B cell (primary cell): ENCODE measurements at regions not wholly inside any gene's neighbourhood (a gene's known extent, or its start where the extent isn't known, plus 50 kb on each side); places are given as distances from the start of the nearest gene placed in this dataset.

ENCODE experiments used
- ATAC-seq: fragments of 200-7000 bp; cut with Tn5 transposase; one replicate; pipeline ENCODE4 v1.10.0; 2021; ENCODE audit warnings: low read depth, mild to moderate bottlenecking, moderate number of reproducible peaks, moderate library complexity
- CTCF ChIA-PET: fragments of 350-600 bp; sonication (Branson Sonifier 250); formaldehyde crosslinking; loops from one replicate; lab custom pipeline; 2021; ENCODE audit warnings: antibody characterized with exemption, inconsistent platforms; lab: Charles Lee
- POLR2A ChIA-PET: fragments of 350-600 bp; sonication (Branson Sonifier 250); formaldehyde crosslinking; loops from one replicate; lab custom pipeline; 2021; ENCODE audit warnings: antibody characterized with exemption; lab: Charles Lee
- DNase-seq: peaks from one replicate; pipeline ENCODE4 v3.0.0; 2013
- H2AFZ ChIP-seq: 2 replicates; pipeline ENCODE4 v1.6.1; 2012; ENCODE audit warnings: mild to moderate bottlenecking, low read depth, low read length; ENCODE audit not compliant: insufficient read depth, poor library complexity, severe bottlenecking
- H3K27ac ChIP-seq, 2 donors: 1 replicate in 1 of 2; 2 replicates in 1 of 2; pipeline ENCODE4 v1.5.1; 2012 to 2013; ENCODE audit warnings: low read length in 2 of 2, mild to moderate bottlenecking in 2 of 2, moderate library complexity in 1 of 2
- H3K27me3 ChIP-seq, 4 experiments: fragments of 200-600 bp in 1 of 4; sonication (generic) in 1 of 4; replicated peaks in 1 of 4; 1 replicate in 2 of 4; 2 replicates in 2 of 4; pipeline versions ENCODE4 v1.6.1 to v1.7.0; 2013 to 2016; ENCODE audit warnings: low read length in 3 of 4, mild to moderate bottlenecking in 2 of 4, mixed read lengths in 1 of 4, moderate library complexity in 1 of 4; ENCODE audit not compliant: insufficient read depth in 4 of 4, control insufficient read depth in 3 of 4; ENCODE audit errors: control extremely low read depth in 1 of 4
- H3K36me3 ChIP-seq, 2 experiments: replicated peaks in 1 of 2; 1 replicate in 1 of 2; 2 replicates in 1 of 2; pipeline versions ENCODE4 v1.6.1 to v1.7.1; 2013; ENCODE audit warnings: low read length in 1 of 2; ENCODE audit not compliant: insufficient read depth in 2 of 2, control insufficient read depth in 1 of 2; ENCODE audit errors: control extremely low read depth in 1 of 2, extremely low read depth in 1 of 2
- H3K4me1 ChIP-seq, 2 donors: fragments of 200-600 bp in 1 of 2; sonication (generic) in 1 of 2; 1 replicate in 1 of 2; 2 replicates in 1 of 2; pipeline versions ENCODE4 v1.5.1 to v1.6.1; 2013 to 2017; ENCODE audit warnings: low read length in 2 of 2; ENCODE audit not compliant: control insufficient read depth in 2 of 2, insufficient read depth in 2 of 2
- H3K4me2 ChIP-seq: replicated peaks from 2 replicates; pipeline ENCODE3; 2012; ENCODE audit warnings: mild to moderate bottlenecking, low read depth, low read length; ENCODE audit not compliant: poor library complexity, severe bottlenecking
- H3K4me3 ChIP-seq, 5 experiments: fragments of 200-600 bp in 1 of 5; sonication (generic) in 1 of 5; 1 replicate in 3 of 5; 2 replicates in 2 of 5; pipeline versions ENCODE4 v1.5.1 to v1.7.0; 2011 to 2016; ENCODE audit warnings: low read length in 4 of 5, mild to moderate bottlenecking in 4 of 5, low read depth in 2 of 5, control low read depth in 1 of 5, moderate library complexity in 1 of 5; ENCODE audit not compliant: insufficient read depth in 1 of 5; ENCODE audit errors: control extremely low read depth in 1 of 5, extremely low read depth in 1 of 5
- H3K79me2 ChIP-seq: fragments of 200-600 bp; sonication (generic); one replicate; pipeline ENCODE4 v1.6.0; 2016; ENCODE audit warnings: low read length; ENCODE audit not compliant: control insufficient read depth, insufficient read depth
- H3K9ac ChIP-seq: fragments of 200-600 bp; sonication (generic); 2 replicates; pipeline ENCODE4 v1.6.1; 2017; ENCODE audit warnings: mild to moderate bottlenecking, low read length, moderate library complexity
- H3K9me3 ChIP-seq, 3 donors: one replicate each; pipeline versions ENCODE4 v1.6.1 to v1.7.1; 2013; ENCODE audit warnings: low read length in 2 of 3; ENCODE audit not compliant: control insufficient read depth in 2 of 3, insufficient read depth in 1 of 3; ENCODE audit errors: control extremely low read depth in 1 of 3
- H4K20me1 ChIP-seq: 2 replicates; pipeline ENCODE4 v1.6.0; 2012; ENCODE audit warnings: mild to moderate bottlenecking, low read length; ENCODE audit not compliant: insufficient read depth, control insufficient read depth, poor library complexity, severe bottlenecking
- H3K27ac Mint-ChIP-seq: one replicate; pipeline ENCODE4 v1.8.0; 2021; ENCODE audit warnings: mixed read lengths
- H3K27me3 Mint-ChIP-seq: one replicate; pipeline ENCODE4 v1.8.0; 2021; ENCODE audit warnings: mixed read lengths
- H3K4me1 Mint-ChIP-seq: one replicate; pipeline ENCODE4 v1.8.0; 2021; ENCODE audit warnings: mixed read lengths
- H3K4me3 Mint-ChIP-seq: one replicate; pipeline ENCODE4 v1.8.0; 2021; ENCODE audit warnings: mixed read lengths
- H3K9me3 Mint-ChIP-seq: one replicate; pipeline ENCODE4 v1.8.0; 2022; ENCODE audit warnings: mixed read lengths; ENCODE audit not compliant: insufficient read depth
- CTCF ChIP-seq: fragments of 200-600 bp; IDR thresholded peaks from one replicate; pipeline ENCODE4 v1.8.0; 2022; ENCODE audit warnings: antibody characterized with exemption, mild to moderate bottlenecking
- EZH2 ChIP-seq: IDR thresholded peaks from 2 replicates; pipeline ENCODE4 v1.6.1; 2012; ENCODE audit warnings: borderline replicate concordance, low read depth, mild to moderate bottlenecking, moderate library complexity, low read length; ENCODE audit not compliant: insufficient read depth, poor library complexity, severe bottlenecking
- WGBS: methylation state at CpG from one replicate; pipeline ENCODE4 v1.1.5; 2013; ENCODE audit warnings: missing lambda C conversion rate; ENCODE audit not compliant: insufficient coverage; 5-methylcytosine and 5-hydroxymethylcytosine counted together
- intact Hi-C: fragments of 100-400 bp; cut with micrococcal nuclease; formaldehyde crosslinking; loops from one replicate; pipeline ENCODE4 v1.10.0; 2022

GRCh38 chr1:55697997-55698535, 482.9 kb upstream of the USP24 start:
- CTCF ChIA-PET: no interaction called here
- H3K79me2 ChIP-seq: no peaks in the 10 kb centered on the region
- POLR2A ChIA-PET: no interaction called here
- intact Hi-C loops: no loop called here
- Mint-ChIP-seq H3K9me3 (no peaks in the 10 kb centered on the region), H3K27ac (no peak overlapping the region), H3K4me3 (no peak overlapping the region), H3K27me3 (peaks cover 8% of the 10 kb centered on the region), H3K4me1 (no peaks in the 10 kb centered on the region)
- no peak overlapping the region for H3K4me2 ChIP-seq
- ATAC-seq (no peak), DNase-seq (no peak)
- H2AFZ ChIP-seq: no peak overlapping the region
- WGBS: 60% methylated on average over 1 of the region's 4 CpGs
- no peaks in the 10 kb centered on the region for H3K9me3 ChIP-seq
- H4K20me1 ChIP-seq: no peaks in the 10 kb centered on the region
- H3K27ac ChIP-seq: no peak overlapping the region
- H3K36me3 ChIP-seq: no peaks in the 10 kb centered on the region
- no peak for TF ChIP-seq EZH2
- H3K4me3 ChIP-seq: no peak overlapping the region
- no peak overlapping the region for H3K9ac ChIP-seq
- H3K27me3 ChIP-seq: peaks cover 0 to 6% (median 2%) of the 10 kb centered on the region in 4 experiments
- no peaks in the 10 kb centered on the region for H3K4me1 ChIP-seq

GRCh38 chr1:55696891-55697290, 481.7 kb upstream of the USP24 start:
- no peak overlapping the region for H3K9ac ChIP-seq
- ChIA-PET CTCF (no interaction called here), POLR2A (no interaction called here)
- H3K4me3 ChIP-seq: no peak overlapping the region
- H3K27ac ChIP-seq: no peak overlapping the region
- H3K27me3 Mint-ChIP-seq: peaks cover 6% of the 10 kb centered on the region
- H3K27ac Mint-ChIP-seq: no peak overlapping the region
- intact Hi-C loops: no loop called here
- no peaks in the 10 kb centered on the region for H3K4me1 ChIP-seq
- H2AFZ ChIP-seq: no peak overlapping the region
- no peaks in the 10 kb centered on the region for H4K20me1 ChIP-seq
- no peaks in the 10 kb centered on the region for H3K9me3 Mint-ChIP-seq
- WGBS: no CpG with 5 or more reads among the region's 2 CpGs
- H3K4me3 Mint-ChIP-seq: no peak overlapping the region
- no peak for DNase-seq
- H3K4me1 Mint-ChIP-seq: no peaks in the 10 kb centered on the region
- no peaks in the 10 kb centered on the region for H3K79me2 ChIP-seq
- H3K4me2 ChIP-seq: no peak overlapping the region
- peaks cover 0 to 3% (median 2%) of the 10 kb centered on the region in 4 experiments for H3K27me3 ChIP-seq
- ATAC-seq: no peak
- no peaks in the 10 kb centered on the region for H3K9me3 ChIP-seq
- TF ChIP-seq EZH2 (no peak), CTCF (no peak)
- no peaks in the 10 kb centered on the region for H3K36me3 ChIP-seq
